ENCODE measurements at regions not wholly inside any gene's neighbourhood (a gene's known extent, or its start where the extent isn't known, plus 50 kb on each side); places are given as distances from the start of the nearest gene placed in this dataset.
A peak's percentile ranks its signal among the peaks of the same experiment; 100 is the strongest.

GRCh38 chr4:129905256-129905655, 809.3 kb downstream of the C4orf33 start:
- DNase-seq (ENCODE audit: low spot score), result no peak
- in situ Hi-C loops (cut with MboI; ENCODE audit: low pct_unique_long_range_greater_than_20kb, low sequenced_read_pairs, unreplicated experiment), result no loop called here
- TF ChIP-seq CTCF (IDR thresholded peaks at IDR 0.05; ENCODE audit: extremely low read depth, insufficient read depth, missing control alignments), result no peak

- no peak for TF ChIP-seq CTCF (IDR thresholded peaks at IDR 0.05; ENCODE audit: extremely low read depth, insufficient read depth, missing control alignments)
- in situ Hi-C loops (cut with MboI; ENCODE audit: low pct_unique_long_range_greater_than_20kb, low sequenced_read_pairs, unreplicated experiment), result no loop called here
- no peak for DNase-seq (ENCODE audit: low spot score)
These were observed 812.2 kb downstream of the C4orf33 start for GRCh38 chr4:129908117-129908516.

GRCh38 chr4:129916991-129917390, 821.0 kb downstream of the C4orf33 start:
- no peak for TF ChIP-seq CTCF (IDR thresholded peaks at IDR 0.05; ENCODE audit: extremely low read depth, insufficient read depth, missing control alignments)
- no peak for DNase-seq (ENCODE audit: low spot score)
- in situ Hi-C loops (cut with MboI; ENCODE audit: low pct_unique_long_range_greater_than_20kb, low sequenced_read_pairs, unreplicated experiment), result no loop called here

DNA sequence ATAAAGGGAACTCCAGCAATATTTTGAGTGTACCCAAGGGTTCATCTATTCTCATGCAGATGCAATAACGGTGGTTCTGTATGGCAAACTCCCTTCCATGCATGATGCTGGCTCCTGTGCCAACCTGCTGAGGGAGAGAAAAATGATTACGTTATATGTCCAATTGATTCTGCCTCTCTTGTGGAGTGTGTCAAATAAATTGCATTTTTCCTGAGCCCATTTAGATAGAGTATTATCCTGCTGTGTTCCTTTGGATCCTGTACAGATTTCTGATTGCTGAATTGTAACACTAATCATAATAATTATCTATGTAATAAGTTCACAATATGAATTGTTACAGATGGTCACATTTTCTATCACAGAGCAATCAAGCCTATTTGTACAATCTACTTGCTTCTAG, 821.7 kb downstream of the C4orf33 start:
- no peak for TF ChIP-seq CTCF (IDR thresholded peaks at IDR 0.05; ENCODE audit: extremely low read depth, insufficient read depth, missing control alignments)
- no peak for DNase-seq (ENCODE audit: low spot score)
- in situ Hi-C loops (cut with MboI; ENCODE audit: low pct_unique_long_range_greater_than_20kb, low sequenced_read_pairs, unreplicated experiment), result no loop called here

- DNase-seq (ENCODE audit: low spot score), result no peak
- peak; percentile 10 for TF ChIP-seq CTCF (IDR thresholded peaks at IDR 0.05; ENCODE audit: extremely low read depth, insufficient read depth, missing control alignments)
- in situ Hi-C loops (cut with MboI; ENCODE audit: low pct_unique_long_range_greater_than_20kb, low sequenced_read_pairs, unreplicated experiment), result no loop called here
These were observed 831.0 kb downstream of the C4orf33 start for GRCh38 chr4:129926936-129927335.

DNA sequence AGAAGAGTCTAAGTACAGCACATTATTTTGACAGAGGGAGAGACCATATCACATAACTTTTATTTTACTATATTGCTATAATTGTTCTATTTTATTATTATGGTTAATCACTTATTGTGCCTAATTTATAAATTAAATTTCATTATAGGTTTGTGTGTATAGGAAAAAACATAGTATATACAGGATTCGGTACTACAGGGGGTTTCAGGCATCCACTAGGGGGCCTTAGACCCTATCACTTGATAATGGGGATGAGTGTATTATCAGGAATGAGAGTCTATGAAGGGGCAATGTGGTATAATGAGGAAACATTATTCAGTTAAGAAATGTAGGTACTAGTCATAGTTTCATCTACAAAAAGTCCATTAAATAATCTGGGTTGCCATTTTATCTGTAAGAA, 833.1 kb downstream of the C4orf33 start:
- in situ Hi-C loops (cut with MboI; ENCODE audit: low pct_unique_long_range_greater_than_20kb, low sequenced_read_pairs, unreplicated experiment), result no loop called here
- no peak for DNase-seq (ENCODE audit: low spot score)
- TF ChIP-seq CTCF (IDR thresholded peaks at IDR 0.05; ENCODE audit: extremely low read depth, insufficient read depth, missing control alignments), result peak; percentile 49

DNA sequence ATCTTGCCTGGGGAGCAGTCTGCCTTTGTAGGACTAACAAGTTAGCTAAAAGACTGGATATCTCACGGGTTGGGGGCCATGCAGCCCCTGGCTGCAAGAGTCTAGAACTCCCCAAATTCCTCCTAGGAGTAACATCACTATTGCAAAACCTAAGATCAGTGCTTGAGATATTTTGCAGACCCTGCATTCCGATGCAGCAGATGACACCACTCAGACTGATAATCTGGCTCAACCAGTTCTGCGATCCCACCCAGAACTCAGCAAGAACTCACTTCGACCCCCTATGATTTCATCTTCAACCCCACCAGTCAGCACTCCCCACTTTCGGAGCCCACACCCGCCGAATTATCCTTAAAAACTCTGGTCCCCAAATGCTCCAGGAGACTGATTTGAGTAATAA, 834.0 kb downstream of the C4orf33 start:
- no peak for DNase-seq (ENCODE audit: low spot score)
- in situ Hi-C loops (cut with MboI; ENCODE audit: low pct_unique_long_range_greater_than_20kb, low sequenced_read_pairs, unreplicated experiment), result no loop called here
- no peak for TF ChIP-seq CTCF (IDR thresholded peaks at IDR 0.05; ENCODE audit: extremely low read depth, insufficient read depth, missing control alignments)

Measured in GM13977 (cell line).